ENCODE measurements at regions not wholly inside any gene's neighbourhood (a gene's known extent, or its start where the extent isn't known, plus 50 kb on each side); places are given as distances from the start of the nearest gene placed in this dataset.

- Histone ChIP-seq H3K36me3 (ENCODE audit: control insufficient read depth, insufficient read depth, low read length) (no peaks in the 10 kb centered on the region), H3K4me1 (ENCODE audit: control insufficient read depth, insufficient read depth, low read length) (no peaks in the 10 kb centered on the region), H3K9me3 (replicated peaks; ENCODE audit: control insufficient read depth, low read depth, low read length) (no peaks in the 10 kb centered on the region), H3K27ac (ENCODE audit: low read length) (no peak overlapping the region), H3K4me3 (ENCODE audit: low read length) (no peak overlapping the region), H3K27me3 (ENCODE audit: control insufficient read depth, insufficient read depth, low read length) (no peaks in the 10 kb centered on the region)
- 86% methylated on average over 2 of the region's 2 CpGs for WGBS (ENCODE audit: insufficient coverage)
- DNase-seq, result no peak
Measured at GRCh38 chr4:178809921-178810320, 1367.7 kb upstream of the AGA start.

GRCh38 chr4:178811356-178811755 is 1369.1 kb upstream of the AGA start:
- no peak overlapping the region for H3K27ac ChIP-seq (ENCODE audit: low read length)
- no CpG with 5 or more reads among the region's 2 CpGs for WGBS (ENCODE audit: insufficient coverage)
- H3K27me3 ChIP-seq (ENCODE audit: control insufficient read depth, insufficient read depth, low read length), result no peaks in the 10 kb centered on the region
- no peak overlapping the region for H3K4me3 ChIP-seq (ENCODE audit: low read length)
- H3K4me1 ChIP-seq (ENCODE audit: control insufficient read depth, insufficient read depth, low read length), result no peaks in the 10 kb centered on the region
- no peaks in the 10 kb centered on the region for H3K36me3 ChIP-seq (ENCODE audit: control insufficient read depth, insufficient read depth, low read length)
- H3K9me3 ChIP-seq (replicated peaks; ENCODE audit: control insufficient read depth, low read depth, low read length), result no peaks in the 10 kb centered on the region
- DNase-seq, result no peak

GRCh38 chr4:178812866-178813265 is 1370.6 kb upstream of the AGA start:
- WGBS (ENCODE audit: insufficient coverage), result 92% methylated on average over 15 of the region's 17 CpGs
- Histone ChIP-seq H3K36me3 (ENCODE audit: control insufficient read depth, insufficient read depth, low read length) (no peaks in the 10 kb centered on the region), H3K9me3 (replicated peaks; ENCODE audit: control insufficient read depth, low read depth, low read length) (no peaks in the 10 kb centered on the region), H3K27ac (ENCODE audit: low read length) (no peak overlapping the region), H3K4me3 (ENCODE audit: low read length) (no peak overlapping the region), H3K27me3 (ENCODE audit: control insufficient read depth, insufficient read depth, low read length) (no peaks in the 10 kb centered on the region), H3K4me1 (ENCODE audit: control insufficient read depth, insufficient read depth, low read length) (no peaks in the 10 kb centered on the region)
- no peak for DNase-seq

GRCh38 chr4:178814908-178815307 is 1372.7 kb upstream of the AGA start:
- H3K27me3 ChIP-seq (ENCODE audit: control insufficient read depth, insufficient read depth, low read length), result no peaks in the 10 kb centered on the region
- no peak overlapping the region for H3K4me3 ChIP-seq (ENCODE audit: low read length)
- H3K4me1 ChIP-seq (ENCODE audit: control insufficient read depth, insufficient read depth, low read length), result no peaks in the 10 kb centered on the region
- DNase-seq, result no peak
- H3K9me3 ChIP-seq (replicated peaks; ENCODE audit: control insufficient read depth, low read depth, low read length), result no peaks in the 10 kb centered on the region
- no CpG with 5 or more reads among the region's 2 CpGs for WGBS (ENCODE audit: insufficient coverage)
- no peak overlapping the region for H3K27ac ChIP-seq (ENCODE audit: low read length)
- H3K36me3 ChIP-seq (ENCODE audit: control insufficient read depth, insufficient read depth, low read length), result no peaks in the 10 kb centered on the region

- Histone ChIP-seq H3K4me3 (ENCODE audit: low read length) (no peak overlapping the region), H3K4me1 (ENCODE audit: control insufficient read depth, insufficient read depth, low read length) (no peaks in the 10 kb centered on the region), H3K27ac (ENCODE audit: low read length) (no peak overlapping the region), H3K36me3 (ENCODE audit: control insufficient read depth, insufficient read depth, low read length) (no peaks in the 10 kb centered on the region), H3K9me3 (replicated peaks; ENCODE audit: control insufficient read depth, low read depth, low read length) (no peaks in the 10 kb centered on the region), H3K27me3 (ENCODE audit: control insufficient read depth, insufficient read depth, low read length) (no peaks in the 10 kb centered on the region)
- WGBS (ENCODE audit: insufficient coverage), result no CpG with 5 or more reads among the region's 2 CpGs
- DNase-seq, result no peak
Measured at GRCh38 chr4:178823673-178824295, 1381.5 kb upstream of the AGA start.

- Histone ChIP-seq H3K36me3 (ENCODE audit: control insufficient read depth, insufficient read depth, low read length) (no peaks in the 10 kb centered on the region), H3K9me3 (replicated peaks; ENCODE audit: control insufficient read depth, low read depth, low read length) (no peaks in the 10 kb centered on the region), H3K4me3 (ENCODE audit: low read length) (no peak overlapping the region), H3K27ac (ENCODE audit: low read length) (no peak overlapping the region), H3K27me3 (ENCODE audit: control insufficient read depth, insufficient read depth, low read length) (no peaks in the 10 kb centered on the region), H3K4me1 (ENCODE audit: control insufficient read depth, insufficient read depth, low read length) (no peaks in the 10 kb centered on the region)
- DNase-seq, result no peak
- whole genome bisulfite sequencing (ENCODE audit: insufficient coverage), result no CpG with 5 or more reads among the region's 1 CpG
Measured at GRCh38 chr4:178836865-178837264, 1394.6 kb upstream of the AGA start.

GRCh38 chr4:178838776-178839175 is 1396.5 kb upstream of the AGA start:
- WGBS (ENCODE audit: insufficient coverage), result no CpG with 5 or more reads among the region's 2 CpGs
- DNase-seq, result no peak
- Histone ChIP-seq H3K27ac (ENCODE audit: low read length) (no peak overlapping the region), H3K36me3 (ENCODE audit: control insufficient read depth, insufficient read depth, low read length) (no peaks in the 10 kb centered on the region), H3K9me3 (replicated peaks; ENCODE audit: control insufficient read depth, low read depth, low read length) (no peaks in the 10 kb centered on the region), H3K27me3 (ENCODE audit: control insufficient read depth, insufficient read depth, low read length) (no peaks in the 10 kb centered on the region), H3K4me1 (ENCODE audit: control insufficient read depth, insufficient read depth, low read length) (no peaks in the 10 kb centered on the region), H3K4me3 (ENCODE audit: low read length) (no peak overlapping the region)

- H3K4me3 ChIP-seq (ENCODE audit: low read length), result no peak overlapping the region
- 20% methylated on average over 1 of the region's 4 CpGs for WGBS (ENCODE audit: insufficient coverage)
- no peaks in the 10 kb centered on the region for H3K9me3 ChIP-seq (replicated peaks; ENCODE audit: control insufficient read depth, low read depth, low read length)
- H3K36me3 ChIP-seq (ENCODE audit: control insufficient read depth, insufficient read depth, low read length), result no peaks in the 10 kb centered on the region
- no peak overlapping the region for H3K27ac ChIP-seq (ENCODE audit: low read length)
- H3K27me3 ChIP-seq (ENCODE audit: control insufficient read depth, insufficient read depth, low read length), result no peaks in the 10 kb centered on the region
- no peaks in the 10 kb centered on the region for H3K4me1 ChIP-seq (ENCODE audit: control insufficient read depth, insufficient read depth, low read length)
- no peak for DNase-seq
Measured at GRCh38 chr4:178856139-178856800, 1414.0 kb upstream of the AGA start.

- H3K27ac ChIP-seq (ENCODE audit: low read length), result no peak overlapping the region
- 80% methylated on average over 1 of the region's 2 CpGs for WGBS (ENCODE audit: insufficient coverage)
- DNase-seq, result no peak
- no peaks in the 10 kb centered on the region for H3K9me3 ChIP-seq (replicated peaks; ENCODE audit: control insufficient read depth, low read depth, low read length)
- H3K4me3 ChIP-seq (ENCODE audit: low read length), result no peak overlapping the region
- no peaks in the 10 kb centered on the region for H3K36me3 ChIP-seq (ENCODE audit: control insufficient read depth, insufficient read depth, low read length)
- no peaks in the 10 kb centered on the region for H3K27me3 ChIP-seq (ENCODE audit: control insufficient read depth, insufficient read depth, low read length)
- no peaks in the 10 kb centered on the region for H3K4me1 ChIP-seq (ENCODE audit: control insufficient read depth, insufficient read depth, low read length)
Measured at GRCh38 chr4:178871476-178871875, 1429.2 kb upstream of the AGA start.

- DNase-seq, result no peak
- Histone ChIP-seq H3K4me3 (ENCODE audit: low read length) (no peak overlapping the region), H3K9me3 (replicated peaks; ENCODE audit: control insufficient read depth, low read depth, low read length) (peaks cover 23% of the 10 kb centered on the region), H3K36me3 (ENCODE audit: control insufficient read depth, insufficient read depth, low read length) (no peaks in the 10 kb centered on the region), H3K27ac (ENCODE audit: low read length) (no peak overlapping the region), H3K27me3 (ENCODE audit: control insufficient read depth, insufficient read depth, low read length) (no peaks in the 10 kb centered on the region), H3K4me1 (ENCODE audit: control insufficient read depth, insufficient read depth, low read length) (no peaks in the 10 kb centered on the region)
- WGBS (ENCODE audit: insufficient coverage), result 0% methylated on average over 1 of the region's 1 CpG
Measured at GRCh38 chr4:178881937-178882336, 1439.7 kb upstream of the AGA start.

GRCh38 chr4:178894126-178894525 is 1451.9 kb upstream of the AGA start:
- Histone ChIP-seq H3K27me3 (ENCODE audit: control insufficient read depth, insufficient read depth, low read length) (no peaks in the 10 kb centered on the region), H3K27ac (ENCODE audit: low read length) (no peak overlapping the region), H3K9me3 (replicated peaks; ENCODE audit: control insufficient read depth, low read depth, low read length) (no peaks in the 10 kb centered on the region), H3K4me1 (ENCODE audit: control insufficient read depth, insufficient read depth, low read length) (no peaks in the 10 kb centered on the region), H3K36me3 (ENCODE audit: control insufficient read depth, insufficient read depth, low read length) (no peaks in the 10 kb centered on the region), H3K4me3 (ENCODE audit: low read length) (no peak overlapping the region)
- no peak for DNase-seq
- WGBS (ENCODE audit: insufficient coverage), result 91% methylated on average over 8 of the region's 9 CpGs

Measured in muscle of leg (tissue), 3 donors.